ENCODE measurements at regions not wholly inside any gene's neighbourhood (a gene's known extent, or its start where the extent isn't known, plus 50 kb on each side); places are given as distances from the start of the nearest gene placed in this dataset.

DNA sequence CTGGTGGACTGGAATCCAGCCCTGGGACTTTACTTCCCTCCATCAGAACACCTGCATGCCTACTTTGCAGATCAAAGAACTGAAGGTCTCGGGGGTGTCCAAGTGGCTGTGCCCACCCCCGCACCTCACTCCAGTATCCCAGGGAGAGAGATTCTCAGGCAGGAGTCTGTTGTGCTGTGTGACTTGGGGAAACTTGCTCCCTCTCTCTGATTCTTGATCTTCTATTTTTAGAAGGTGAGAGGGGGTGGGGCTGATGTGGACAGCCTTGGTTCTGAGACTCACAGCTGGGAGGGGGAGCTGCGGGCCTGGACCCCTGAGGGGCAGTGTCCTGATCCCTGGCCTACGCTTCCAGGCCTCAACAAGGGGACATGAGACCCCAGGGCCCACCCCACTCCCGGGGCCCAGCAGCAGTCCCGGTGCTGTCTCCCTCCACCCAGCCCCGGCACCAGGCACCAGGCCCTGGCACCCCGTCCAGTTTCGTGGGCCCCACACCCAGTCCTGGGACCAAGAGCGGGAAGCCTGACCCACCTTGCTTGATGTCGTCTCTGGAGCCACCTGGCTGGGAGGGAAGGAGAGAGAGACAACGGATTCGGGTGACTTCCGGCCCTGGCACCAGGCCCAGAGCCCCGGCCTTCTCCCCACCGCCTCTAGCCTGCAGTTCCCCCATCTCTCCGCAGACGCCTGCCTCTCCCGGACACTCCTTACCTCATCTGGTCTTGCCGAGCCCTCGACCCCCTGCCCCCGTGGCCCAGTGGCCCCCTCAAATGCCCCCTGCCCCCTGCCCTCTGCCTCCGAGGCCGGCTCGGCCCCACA is 74.0 kb upstream of the SPTLC1 start:
- in situ Hi-C loops (cut with HindIII; ENCODE audit: low pct_ligation_motif_present, low sequenced_read_pairs) = no loop called here
- Histone ChIP-seq H3K27ac (no peak overlapping the region), H3K36me3 (replicated peaks) (no peaks in the 10 kb centered on the region), H3K27me3 (replicated peaks) (no peaks in the 10 kb centered on the region), H3K4me3 (ENCODE audit: low read depth, low read length) (no peak overlapping the region)
- no peak for DNase-seq
- no peak for TF ChIP-seq CTCF (IDR thresholded peaks at IDR 0.05; ENCODE audit: low read depth, low read length, missing control alignments)

DNA sequence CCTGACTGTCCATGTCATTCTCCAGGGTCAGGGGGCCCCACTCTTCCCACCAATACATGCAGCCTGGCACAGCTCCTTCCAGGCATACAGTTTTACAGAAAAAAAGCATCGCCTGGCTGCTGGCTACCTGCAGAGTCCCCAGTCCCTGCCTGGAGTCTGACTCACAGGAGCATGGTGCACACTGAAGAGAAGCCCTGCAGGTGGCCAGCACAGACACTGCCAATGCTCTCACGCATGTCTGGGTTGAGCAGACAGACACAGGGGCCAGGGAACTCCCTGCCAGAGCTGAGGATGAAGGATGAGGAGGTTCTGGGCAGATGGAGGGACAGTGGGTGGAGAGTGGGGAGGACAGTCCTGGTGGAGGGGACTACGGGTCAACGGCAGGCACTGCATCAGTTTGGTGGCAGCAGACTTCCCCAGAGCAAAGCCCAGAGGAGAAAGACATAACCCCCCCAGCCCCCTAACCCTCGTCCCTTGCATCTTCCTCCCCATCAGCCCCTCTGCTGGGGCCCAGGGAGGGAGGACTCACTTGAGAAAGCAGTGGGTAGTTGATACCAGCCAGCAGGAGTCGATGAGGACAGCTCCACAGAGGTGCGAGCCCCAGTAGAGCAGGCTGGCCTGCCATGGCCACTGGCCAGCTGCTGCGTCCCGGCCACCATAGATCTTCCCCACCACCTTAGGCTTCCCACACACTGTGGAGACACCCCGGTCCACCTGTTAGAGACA is 72.9 kb upstream of the SPTLC1 start:
- H3K27ac ChIP-seq = no peak overlapping the region
- in situ Hi-C loops (cut with HindIII; ENCODE audit: low pct_ligation_motif_present, low sequenced_read_pairs) = no loop called here
- H3K4me3 ChIP-seq (ENCODE audit: low read depth, low read length) = no peak overlapping the region
- no peak for TF ChIP-seq CTCF (IDR thresholded peaks at IDR 0.05; ENCODE audit: low read depth, low read length, missing control alignments)
- DNase-seq = no peak
- no peaks in the 10 kb centered on the region for H3K36me3 ChIP-seq (replicated peaks)
- no peaks in the 10 kb centered on the region for H3K27me3 ChIP-seq (replicated peaks)

DNA sequence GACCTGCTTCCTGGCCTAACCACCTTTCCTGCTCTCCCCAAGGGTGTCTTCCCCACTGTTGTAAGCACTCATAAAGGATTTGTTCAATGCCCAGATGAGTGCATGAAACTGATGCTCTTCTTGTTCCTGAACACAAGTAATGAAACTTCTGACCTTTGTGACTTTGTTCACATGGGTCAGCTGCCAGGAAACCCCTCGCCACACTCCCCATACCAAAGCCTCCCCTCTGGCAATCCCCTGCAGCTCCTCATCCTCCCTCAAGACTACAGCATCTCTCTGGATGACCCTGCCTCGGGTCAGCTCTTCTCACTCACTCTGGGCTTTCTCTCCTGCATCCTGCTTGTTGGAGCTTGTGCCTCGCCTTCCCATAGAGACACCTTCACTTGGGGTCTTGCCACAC is 72.2 kb upstream of the SPTLC1 start:
- H3K27me3 ChIP-seq (replicated peaks) = no peaks in the 10 kb centered on the region

GRCh38 chr9:92186631-92187030 is 71.4 kb upstream of the SPTLC1 start:
- DNase-seq = no peak
- no peak overlapping the region for H3K4me3 ChIP-seq (ENCODE audit: low read depth, low read length)
- no peak for TF ChIP-seq CTCF (IDR thresholded peaks at IDR 0.05; ENCODE audit: low read depth, low read length, missing control alignments)
- no peaks in the 10 kb centered on the region for H3K36me3 ChIP-seq (replicated peaks)
- no peaks in the 10 kb centered on the region for H3K27me3 ChIP-seq (replicated peaks)
- H3K27ac ChIP-seq = no peak overlapping the region
- in situ Hi-C loops (cut with HindIII; ENCODE audit: low pct_ligation_motif_present, low sequenced_read_pairs) = no loop called here

More for the DNA sequence above, 72.2 kb upstream of the SPTLC1 start:
- no peak overlapping the region for H3K27ac ChIP-seq
- no peak overlapping the region for H3K4me3 ChIP-seq (ENCODE audit: low read depth, low read length)
- no peak for TF ChIP-seq CTCF (IDR thresholded peaks at IDR 0.05; ENCODE audit: low read depth, low read length, missing control alignments)
- in situ Hi-C loops (cut with HindIII; ENCODE audit: low pct_ligation_motif_present, low sequenced_read_pairs) = no loop called here
- no peak for DNase-seq
- no peaks in the 10 kb centered on the region for H3K36me3 ChIP-seq (replicated peaks)

DNA sequence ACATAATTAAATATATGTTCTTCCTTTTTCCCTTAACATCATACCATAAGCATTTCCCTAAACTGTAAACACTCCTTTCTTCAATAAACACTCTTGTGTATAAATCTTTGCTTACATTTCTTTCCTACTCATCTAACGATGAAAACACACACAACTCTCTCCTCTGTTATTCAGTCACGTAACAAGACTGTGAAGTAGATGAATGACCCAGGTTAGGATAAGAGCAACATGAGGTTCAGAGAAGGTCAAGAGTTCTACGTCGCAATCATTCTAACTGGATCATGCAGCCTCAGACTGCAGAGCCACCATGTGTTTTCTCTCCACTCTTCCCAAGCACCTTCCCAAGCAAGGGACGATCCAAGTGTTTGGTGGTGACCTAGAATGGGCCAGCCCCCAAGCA is 70.5 kb upstream of the SPTLC1 start:
- Histone ChIP-seq H3K27me3 (replicated peaks) (no peaks in the 10 kb centered on the region), H3K4me3 (ENCODE audit: low read depth, low read length) (no peak overlapping the region), H3K27ac (no peak overlapping the region), H3K36me3 (replicated peaks) (no peaks in the 10 kb centered on the region)
- in situ Hi-C loops (cut with HindIII; ENCODE audit: low pct_ligation_motif_present, low sequenced_read_pairs) = no loop called here
- DNase-seq = no peak
- TF ChIP-seq CTCF (IDR thresholded peaks at IDR 0.05; ENCODE audit: low read depth, low read length, missing control alignments) = no peak

Data from brain microvascular endothelial cell (primary cell).